HEK293 (cell line): ENCODE measurements at regions not wholly inside any gene's neighbourhood (a gene's known extent, or its start where the extent isn't known, plus 50 kb on each side); places are given as distances from the start of the nearest gene placed in this dataset.

ENCODE experiments used
- CTCF ChIA-PET: fragments of 350-600 bp; formaldehyde crosslinking; extraction: SDS; loops from one replicate; lab custom pipeline; 2021; ENCODE audit warnings: antibody characterized with exemption; lab: Yijun Ruan, JAX
- POLR2A ChIA-PET: fragments of 300-600 bp; formaldehyde crosslinking; extraction: SDS; loops from one replicate; lab custom pipeline; 2020; ENCODE audit warnings: antibody characterized with exemption, inconsistent platforms; lab: Yijun Ruan, JAX
- H3K27ac ChIP-seq: fragments of 200-500 bp; sonication (Bioruptor generic); 2 replicates; pipeline ENCODE4 v1.5.1; 2014; ENCODE audit warnings: low read depth, low read length, control low read depth, inconsistent platforms; ENCODE audit errors: extremely low read depth
- H3K36me3 ChIP-seq, 2 experiments: fragments of 200-500 bp in 1 of 2; sonication (Bioruptor generic) in 1 of 2; 1 replicate in 1 of 2; 2 replicates in 1 of 2; pipeline ENCODE4 v1.5.1; 2014 to 2017; ENCODE audit warnings: inconsistent platforms in 2 of 2, low read length in 2 of 2; ENCODE audit not compliant: control insufficient read depth in 2 of 2, insufficient read depth in 1 of 2
- H3K4me1 ChIP-seq: fragments of 200-500 bp; sonication (Bioruptor generic); 2 replicates; pipeline ENCODE4 v1.5.1; 2014; ENCODE audit warnings: mild to moderate bottlenecking, low read length, inconsistent platforms; ENCODE audit not compliant: control insufficient read depth, insufficient read depth
- H3K4me3 ChIP-seq: 2 replicates; pipeline ENCODE4 v1.5.1; 2011; ENCODE audit warnings: low read depth, mild to moderate bottlenecking, control low read depth, low read length, moderate library complexity
- H3K9me3 ChIP-seq: fragments of 200-500 bp; sonication (Bioruptor generic); 2 replicates; pipeline ENCODE4 v1.5.1; 2014; ENCODE audit warnings: low read depth, low read length, inconsistent platforms; ENCODE audit not compliant: control insufficient read depth, insufficient read depth
- GLI4 ChIP-seq: fragments of 450-650 bp; formaldehyde crosslinking; IDR thresholded peaks from 2 replicates; pipeline ENCODE4 v1.5.1; 2016; ENCODE audit warnings: missing biosample characterization, missing genetic modification characterization
- INSM2 ChIP-seq: fragments of 450-650 bp; formaldehyde crosslinking; IDR thresholded peaks from 2 replicates; pipeline ENCODE4 v1.5.1; 2016; ENCODE audit warnings: missing biosample characterization, missing genetic modification characterization
- PBX3 ChIP-seq: sonication (generic); formaldehyde crosslinking; IDR thresholded peaks from 2 replicates; pipeline ENCODE4 v1.8.1; 2022; ENCODE audit warnings: mild to moderate bottlenecking, moderate library complexity, missing genetic modification reagents
- SP3 ChIP-seq: fragments of 450-650 bp; formaldehyde crosslinking; IDR thresholded peaks from 2 replicates; pipeline ENCODE4 v1.5.1; 2016; ENCODE audit warnings: missing biosample characterization, missing genetic modification characterization
- YY2 ChIP-seq: fragments of 450-650 bp; formaldehyde crosslinking; IDR thresholded peaks from 2 replicates; pipeline ENCODE4 v1.5.1; 2016; ENCODE audit warnings: missing biosample characterization, missing genetic modification characterization
- ZNF10 ChIP-seq: fragments of 450-650 bp; formaldehyde crosslinking; IDR thresholded peaks from 2 replicates; pipeline ENCODE4 v1.5.1; 2017; ENCODE audit warnings: missing biosample characterization, missing genetic modification characterization
- ZNF169 ChIP-seq: fragments of 450-650 bp; formaldehyde crosslinking; IDR thresholded peaks from 2 replicates; pipeline ENCODE4 v1.5.1; 2016; ENCODE audit warnings: missing biosample characterization, missing genetic modification characterization
- ZNF221 ChIP-seq: fragments of 450-650 bp; formaldehyde crosslinking; IDR thresholded peaks from 2 replicates; pipeline ENCODE4 v1.5.1; 2017; ENCODE audit warnings: missing biosample characterization, missing genetic modification characterization, borderline replicate concordance
- ZNF341 ChIP-seq: fragments of 450-650 bp; formaldehyde crosslinking; IDR thresholded peaks from 2 replicates; pipeline ENCODE4; 2016; ENCODE audit warnings: low read depth, missing biosample characterization, missing genetic modification characterization
- ZNF354C ChIP-seq: fragments of 450-650 bp; formaldehyde crosslinking; IDR thresholded peaks from 2 replicates; pipeline ENCODE4 v1.5.1; 2016; ENCODE audit warnings: missing biosample characterization, missing genetic modification characterization, low read depth, borderline replicate concordance
- ZNF394 ChIP-seq: fragments of 450-650 bp; formaldehyde crosslinking; IDR thresholded peaks from 2 replicates; pipeline ENCODE4 v1.5.1; 2016; ENCODE audit warnings: missing biosample characterization, missing genetic modification characterization, mild to moderate bottlenecking, moderate library complexity, borderline replicate concordance
- ZNF404 ChIP-seq: fragments of 450-650 bp; formaldehyde crosslinking; IDR thresholded peaks from 2 replicates; pipeline ENCODE4 v1.5.1; 2017; ENCODE audit warnings: missing biosample characterization, missing genetic modification characterization
- ZNF416 ChIP-seq: fragments of 450-650 bp; formaldehyde crosslinking; IDR thresholded peaks from 2 replicates; pipeline ENCODE4 v1.5.1; 2016; ENCODE audit warnings: missing biosample characterization, missing genetic modification characterization
- ZNF449 ChIP-seq: fragments of 450-650 bp; formaldehyde crosslinking; IDR thresholded peaks from 2 replicates; pipeline ENCODE4 v1.5.1; 2017; ENCODE audit warnings: missing biosample characterization, mild to moderate bottlenecking, missing genetic modification characterization, moderate library complexity
- ZNF473 ChIP-seq: fragments of 450-650 bp; formaldehyde crosslinking; IDR thresholded peaks from 2 replicates; pipeline ENCODE4 v1.5.1; 2017; ENCODE audit warnings: missing biosample characterization, missing genetic modification characterization
- ZNF48 ChIP-seq: fragments of 450-650 bp; formaldehyde crosslinking; IDR thresholded peaks from 2 replicates; pipeline ENCODE4 v1.5.1; 2016; ENCODE audit warnings: missing biosample characterization, missing genetic modification characterization
- ZNF521 ChIP-seq: fragments of 450-650 bp; formaldehyde crosslinking; IDR thresholded peaks from 2 replicates; pipeline ENCODE4 v1.5.1; 2017; ENCODE audit warnings: missing biosample characterization, mild to moderate bottlenecking, missing genetic modification characterization
- ZNF529 ChIP-seq: fragments of 450-650 bp; formaldehyde crosslinking; IDR thresholded peaks from 2 replicates; pipeline ENCODE4 v1.5.1; 2017; ENCODE audit warnings: missing genetic modification characterization, missing biosample characterization; ENCODE audit not compliant: insufficient replicate concordance
- ZNF670 ChIP-seq: fragments of 450-650 bp; formaldehyde crosslinking; IDR thresholded peaks from 2 replicates; pipeline ENCODE4 v1.5.1; 2016; ENCODE audit warnings: missing biosample characterization, missing genetic modification characterization, low read depth
- ZNF692 ChIP-seq: fragments of 450-650 bp; formaldehyde crosslinking; IDR thresholded peaks from 2 replicates; pipeline ENCODE4 v1.5.1; 2016; ENCODE audit warnings: missing biosample characterization, missing genetic modification characterization
- ZNF704 ChIP-seq: fragments of 450-650 bp; formaldehyde crosslinking; IDR thresholded peaks from 2 replicates; pipeline ENCODE4 v1.5.1; 2016; ENCODE audit warnings: missing biosample characterization, missing genetic modification characterization
- ZSCAN18 ChIP-seq: fragments of 450-650 bp; formaldehyde crosslinking; IDR thresholded peaks from 2 replicates; pipeline ENCODE4 v1.5.1; 2016; ENCODE audit warnings: missing biosample characterization, missing genetic modification characterization
- ZSCAN23 ChIP-seq: fragments of 450-650 bp; formaldehyde crosslinking; IDR thresholded peaks from 2 replicates; pipeline ENCODE4 v1.5.1; 2016; ENCODE audit warnings: missing biosample characterization, missing genetic modification characterization

- no peaks in the 10 kb centered on the region for H3K36me3 ChIP-seq
- CTCF ChIA-PET, result interaction anchor here (0.7 to 2.4 kb wide), 3 partner anchors 13 to 1667 kb away, joined by 3 to 12 read pairs (median 5); no protein-coding TSS in a partner anchor
- H3K4me3 ChIP-seq, result no peak overlapping the region
- no peaks in the 10 kb centered on the region for H3K4me1 ChIP-seq
- no peak for TF ChIP-seq ZNF416
- no peak for TF ChIP-seq ZNF449 (tag by site-specific recombination)
- TF ChIP-seq, all 188 proteins: peak for 0
- no peaks in the 10 kb centered on the region for H3K9me3 ChIP-seq
- POLR2A ChIA-PET, result no interaction called here
- H3K27ac ChIP-seq, result no peak overlapping the region
Measured at GRCh38 chr9:105828171-105828570, 133.8 kb downstream of the TMEM38B start.

GRCh38 chr9:105828596-105829213, 134.4 kb downstream of the TMEM38B start:
- ChIA-PET CTCF (interaction anchor here (1.8 to 2.4 kb wide), 2 partner anchors 12 to 53 kb away, joined by 5 to 12 read pairs; no protein-coding TSS in a partner anchor), POLR2A (no interaction called here)

GRCh38 chr9:105830461-105830860, 136.1 kb downstream of the TMEM38B start:
- ChIA-PET CTCF (interaction anchor here (1.0 kb wide), 1 partner anchor 11 kb away, joined by 10 read pairs; no protein-coding TSS in a partner anchor), POLR2A (no interaction called here)
- no peaks in the 10 kb centered on the region for H3K4me1 ChIP-seq
- no peaks in the 10 kb centered on the region for H3K36me3 ChIP-seq
- H3K4me3 ChIP-seq, result no peak overlapping the region
- H3K9me3 ChIP-seq, result no peaks in the 10 kb centered on the region
- H3K27ac ChIP-seq, result no peak overlapping the region
- no peak for TF ChIP-seq ZNF473
- no peak for TF ChIP-seq YY2 (tag by site-specific recombination)
- no peak for TF ChIP-seq ZNF48 (tag by site-specific recombination)
- TF ChIP-seq ZNF394, result no peak
- TF ChIP-seq ZNF10 (tag by site-specific recombination), result no peak
- no peak for TF ChIP-seq ZNF704 (tag by site-specific recombination)
- TF ChIP-seq ZNF221 (tag by site-specific recombination), result no peak
- TF ChIP-seq ZNF341 (tag by site-specific recombination), result no peak
- TF ChIP-seq ZNF529 (tag by site-specific recombination), result no peak
- no peak for TF ChIP-seq ZNF354C
- no peak for TF ChIP-seq INSM2 (tag by site-specific recombination)
- no peak for TF ChIP-seq ZNF692
- TF ChIP-seq ZSCAN23 (tag by site-specific recombination), result no peak
- no peak for TF ChIP-seq ZNF670

More at GRCh38 chr9:105828596-105829213, 134.4 kb downstream of the TMEM38B start:
- Histone ChIP-seq H3K4me3 (no peak overlapping the region), H3K36me3 (no peaks in the 10 kb centered on the region), H3K4me1 (no peaks in the 10 kb centered on the region), H3K27ac (no peak overlapping the region), H3K9me3 (no peaks in the 10 kb centered on the region)
- TF ChIP-seq ZNF404 (tag by site-specific recombination), result no peak
- no peak for TF ChIP-seq GLI4
- no peak for TF ChIP-seq ZNF169 (tag by site-specific recombination)
- TF ChIP-seq ZSCAN18 (tag by site-specific recombination), result no peak
- no peak for TF ChIP-seq ZNF521 (tag by site-specific recombination)
- TF ChIP-seq PBX3 (CRISPR knock-in tag), result no peak
- no peak for TF ChIP-seq SP3 (tag by site-specific recombination)
